Astrocyte (in vitro differentiated cells and primary cell): ENCODE measurements at regions not wholly inside any gene's neighbourhood (a gene's known extent, or its start where the extent isn't known, plus 50 kb on each side); places are given as distances from the start of the nearest gene placed in this dataset.

ENCODE experiments used
- DNase-seq: peaks from one replicate; pipeline ENCODE4 v3.0.0-alpha.2; 2010; ENCODE audit warnings: low read depth
- FAIRE-seq: peaks from 2 replicates; lab custom pipeline; 2011; peaks lifted over from hg19 to GRCh38; lab: Jason Lieb, UNC
- H2AFZ ChIP-seq: 2 replicates; pipeline ENCODE4 v1.6.0; 2012; ENCODE audit warnings: low read depth, low read length, inconsistent platforms
- H3K27ac ChIP-seq: 2 replicates; pipeline ENCODE4 v1.5.1; 2011; ENCODE audit warnings: low read depth, low read length, inconsistent platforms
- H3K27me3 ChIP-seq: 2 replicates; pipeline ENCODE4 v1.6.0; 2011; ENCODE audit warnings: low read length, inconsistent platforms; ENCODE audit not compliant: insufficient read depth
- H3K36me3 ChIP-seq: 2 replicates; pipeline ENCODE4 v1.5.1; 2011; ENCODE audit warnings: low read length, inconsistent platforms; ENCODE audit not compliant: insufficient read depth
- H3K4me1 ChIP-seq: 2 replicates; pipeline ENCODE4 v1.5.1; 2011; ENCODE audit warnings: low read length, inconsistent platforms; ENCODE audit not compliant: insufficient read depth
- H3K4me2 ChIP-seq: 2 replicates; pipeline ENCODE4 v1.6.0; 2012; ENCODE audit warnings: low read length, inconsistent platforms
- H3K4me3 ChIP-seq: 2 replicates; pipeline ENCODE4 v1.5.1; 2011; ENCODE audit warnings: low read depth, mild to moderate bottlenecking, low read length, inconsistent platforms; ENCODE audit not compliant: insufficient read depth
- H3K79me2 ChIP-seq: 2 replicates; pipeline ENCODE4 v1.6.0; 2012; ENCODE audit warnings: mild to moderate bottlenecking, low read length, inconsistent platforms; ENCODE audit not compliant: insufficient read depth
- H3K9ac ChIP-seq: 2 replicates; pipeline ENCODE4 v1.6.0; 2012; ENCODE audit warnings: mild to moderate bottlenecking, low read length, inconsistent platforms
- H3K9me3 ChIP-seq: 2 replicates; pipeline ENCODE4 v1.5.1; 2012; ENCODE audit warnings: low read depth, mild to moderate bottlenecking, low read length, inconsistent platforms; ENCODE audit not compliant: insufficient read depth
- H4K20me1 ChIP-seq: 2 replicates; pipeline ENCODE4 v1.6.0; 2012; ENCODE audit warnings: low read length, inconsistent platforms; ENCODE audit not compliant: insufficient read depth
- H3K27ac Mint-ChIP-seq: one replicate; pipeline ENCODE4 v1.8.0; 2021; ENCODE audit warnings: mild to moderate bottlenecking, mixed read lengths; ENCODE audit not compliant: unreplicated experiment
- H3K27me3 Mint-ChIP-seq: one replicate; pipeline ENCODE4 v1.8.0; 2021; ENCODE audit warnings: low read depth, mixed read lengths; ENCODE audit not compliant: unreplicated experiment
- H3K36me3 Mint-ChIP-seq: one replicate; pipeline ENCODE4 v1.8.0; 2021; ENCODE audit warnings: low read depth, mixed read lengths; ENCODE audit not compliant: unreplicated experiment
- H3K4me1 Mint-ChIP-seq: one replicate; pipeline ENCODE4 v1.8.0; 2021; ENCODE audit warnings: low read depth, mixed read lengths; ENCODE audit not compliant: unreplicated experiment
- H3K4me3 Mint-ChIP-seq: one replicate; pipeline ENCODE4 v1.8.0; 2021; ENCODE audit warnings: mild to moderate bottlenecking, moderate library complexity, mixed read lengths; ENCODE audit not compliant: unreplicated experiment
- H3K9me3 Mint-ChIP-seq: one replicate; pipeline ENCODE4 v1.8.0; 2021; ENCODE audit warnings: mild to moderate bottlenecking, mixed read lengths; ENCODE audit not compliant: unreplicated experiment
- CTCF ChIP-seq: IDR thresholded peaks from 2 replicates; pipeline ENCODE4 v1.5.1; 2011; ENCODE audit warnings: low read depth, mild to moderate bottlenecking, inconsistent platforms, low read length, moderate library complexity; ENCODE audit not compliant: insufficient read depth
- EZH2 ChIP-seq: IDR thresholded peaks from 2 replicates; pipeline ENCODE4 v1.6.1; 2012; ENCODE audit warnings: mild to moderate bottlenecking, low read length, inconsistent platforms; ENCODE audit not compliant: insufficient read depth

- no peak overlapping the region for H3K4me2 ChIP-seq
- H3K9me3 ChIP-seq: no peaks in the 10 kb centered on the region
- no peak overlapping the region for H3K27ac ChIP-seq
- DNase-seq (no peak), FAIRE-seq (no peak)
- Mint-ChIP-seq H3K27ac (no peak overlapping the region), H3K27me3 (peaks cover 16% of the 10 kb centered on the region), H3K4me3 (no peak overlapping the region), H3K36me3 (no peaks in the 10 kb centered on the region), H3K4me1 (peaks cover 1% of the 10 kb centered on the region), H3K9me3 (no peaks in the 10 kb centered on the region)
- no peaks in the 10 kb centered on the region for H4K20me1 ChIP-seq
- H3K36me3 ChIP-seq: no peaks in the 10 kb centered on the region
- no peak overlapping the region for H3K4me3 ChIP-seq
- no peaks in the 10 kb centered on the region for H3K79me2 ChIP-seq
- no peak overlapping the region for H2AFZ ChIP-seq
- no peak overlapping the region for H3K9ac ChIP-seq
- no peaks in the 10 kb centered on the region for H3K27me3 ChIP-seq
- H3K4me1 ChIP-seq: no peaks in the 10 kb centered on the region
- TF ChIP-seq EZH2 (no peak), CTCF (no peak)
These were observed 116.9 kb downstream of the EVX1 start for GRCh38 chr7:27359181-27360125.

- H3K4me2 ChIP-seq: no peak overlapping the region
- no peaks in the 10 kb centered on the region for H3K9me3 Mint-ChIP-seq
- DNase-seq: no peak
These were observed 118.9 kb downstream of the EVX1 start for GRCh38 chr7:27361522-27361921.

More at GRCh38 chr7:27361522-27361921, 118.9 kb downstream of the EVX1 start:
- Histone ChIP-seq H3K27me3 (no peaks in the 10 kb centered on the region), H2AFZ (no peak overlapping the region), H3K36me3 (no peaks in the 10 kb centered on the region), H3K4me3 (no peak overlapping the region), H3K9me3 (no peaks in the 10 kb centered on the region), H4K20me1 (no peaks in the 10 kb centered on the region), H3K4me1 (no peaks in the 10 kb centered on the region), H3K27ac (no peak overlapping the region), H3K79me2 (no peaks in the 10 kb centered on the region), H3K9ac (no peak overlapping the region)
- no peaks in the 10 kb centered on the region for H3K36me3 Mint-ChIP-seq
- no peak for TF ChIP-seq EZH2
- TF ChIP-seq CTCF: no peak
- H3K4me3 Mint-ChIP-seq: no peak overlapping the region
- H3K4me1 Mint-ChIP-seq: peaks cover 1% of the 10 kb centered on the region
- FAIRE-seq: no peak
- no peak overlapping the region for H3K27ac Mint-ChIP-seq
- H3K27me3 Mint-ChIP-seq: peaks cover 16% of the 10 kb centered on the region
